Loucy (cell line): ENCODE measurements at regions not wholly inside any gene's neighbourhood (a gene's known extent, or its start where the extent isn't known, plus 50 kb on each side); places are given as distances from the start of the nearest gene placed in this dataset.
"Not testable (repeated sequence)": the region's sequence is repeated elsewhere in the genome, so short reads cannot be mapped to it uniquely, and the experiment has no call there.

Experiments
- H2AFZ ChIP-seq: fragments of 200-600 bp; sonication (generic); 2 replicates; pipeline ENCODE4 v1.6.0; 2016; ENCODE audit warnings: antibody characterized with exemption, mild to moderate bottlenecking, low read length, moderate library complexity
- H3F3A ChIP-seq: fragments of 200-600 bp; 2 replicates; pipeline ENCODE4 v1.6.0; 2016; ENCODE audit warnings: antibody characterized with exemption, low read depth, mild to moderate bottlenecking
- H3K27me3 ChIP-seq: fragments of 200-600 bp; sonication (generic); 2 replicates; pipeline ENCODE4 v1.6.1; 2014; ENCODE audit warnings: low read length, mild to moderate bottlenecking; ENCODE audit not compliant: insufficient read depth, poor library complexity, severe bottlenecking
- H3K36me3 ChIP-seq: fragments of 200-600 bp; sonication (generic); 2 replicates; pipeline ENCODE4 v1.6.1; 2016; ENCODE audit warnings: low read length; ENCODE audit not compliant: insufficient read depth
- H3K4me1 ChIP-seq: fragments of 200-600 bp; sonication (generic); 2 replicates; pipeline ENCODE4 v1.5.1; 2014; ENCODE audit warnings: low read length, mild to moderate bottlenecking; ENCODE audit not compliant: insufficient read depth, poor library complexity, severe bottlenecking
- H3K4me2 ChIP-seq: fragments of 200-600 bp; sonication (generic); 2 replicates; pipeline ENCODE4 v1.6.0; 2014; ENCODE audit warnings: antibody characterized with exemption, low read length, low read depth, mild to moderate bottlenecking; ENCODE audit not compliant: poor library complexity, severe bottlenecking
- H3K4me3 ChIP-seq: fragments of 200-600 bp; sonication (generic); 2 replicates; pipeline ENCODE4 v1.5.1; 2014; ENCODE audit warnings: low read length, mild to moderate bottlenecking, mixed read lengths; ENCODE audit not compliant: poor library complexity, severe bottlenecking
- H3K79me2 ChIP-seq: fragments of 200-600 bp; sonication (generic); 2 replicates; pipeline ENCODE4 v1.6.1; 2014; ENCODE audit warnings: low read length; ENCODE audit not compliant: insufficient read depth
- H3K9ac ChIP-seq: fragments of 200-600 bp; sonication (generic); 2 replicates; pipeline ENCODE4 v1.6.0; 2014; ENCODE audit warnings: mild to moderate bottlenecking, low read depth, low read length, moderate library complexity; ENCODE audit not compliant: poor library complexity, severe bottlenecking
- H3K9me2 ChIP-seq: fragments of 200-600 bp; sonication (generic); replicated peaks from 2 replicates; pipeline ENCODE4 v1.6.1; 2016; ENCODE audit warnings: low read depth, low read length, mixed read lengths
- H3K9me3 ChIP-seq: fragments of 200-600 bp; sonication (generic); 2 replicates; pipeline ENCODE4 v1.6.1; 2014; ENCODE audit warnings: mild to moderate bottlenecking, antibody characterized with exemption, low read length, low read depth; ENCODE audit not compliant: insufficient read depth
- H4K20me1 ChIP-seq: fragments of 200-600 bp; sonication (generic); 2 replicates; pipeline ENCODE4 v1.6.0; 2014; ENCODE audit warnings: antibody characterized with exemption, low read length, mild to moderate bottlenecking; ENCODE audit not compliant: insufficient read depth, poor library complexity, severe bottlenecking

- H3K36me3 ChIP-seq, H3K27me3 ChIP-seq, H3K4me1 ChIP-seq, H2AFZ ChIP-seq, H3K9me3 ChIP-seq, H3K79me2 ChIP-seq, H3K9ac ChIP-seq, H3K9me2 ChIP-seq, H3F3A ChIP-seq, H4K20me1 ChIP-seq, H3K4me3 ChIP-seq, H3K4me2 ChIP-seq: not testable (repeated sequence)
Observed at GRCh38 chr6:104676679-104677078, 183.0 kb downstream of the HACE1 start.

- H4K20me1 ChIP-seq, H3K4me3 ChIP-seq, H2AFZ ChIP-seq, H3K27me3 ChIP-seq, H3K79me2 ChIP-seq, H3F3A ChIP-seq, H3K36me3 ChIP-seq, H3K4me1 ChIP-seq, H3K9me3 ChIP-seq, H3K9me2 ChIP-seq, H3K4me2 ChIP-seq, H3K9ac ChIP-seq: not testable (repeated sequence)
Observed at GRCh38 chr6:104675161-104675560, 184.6 kb downstream of the HACE1 start.

GRCh38 chr6:104673078-104673477 is 186.6 kb downstream of the HACE1 start:
- H3K79me2 ChIP-seq, H3K4me1 ChIP-seq, H3K4me2 ChIP-seq, H3K36me3 ChIP-seq, H3K9ac ChIP-seq, H3K9me2 ChIP-seq, H4K20me1 ChIP-seq, H3F3A ChIP-seq, H3K27me3 ChIP-seq, H2AFZ ChIP-seq, H3K9me3 ChIP-seq, H3K4me3 ChIP-seq: not testable (repeated sequence)

GRCh38 chr6:104671591-104671891 is 188.2 kb downstream of the HACE1 start:
- H3K9me3 ChIP-seq, H2AFZ ChIP-seq, H3K27me3 ChIP-seq, H3K4me3 ChIP-seq, H3K9me2 ChIP-seq, H3K9ac ChIP-seq, H4K20me1 ChIP-seq, H3K36me3 ChIP-seq, H3K4me1 ChIP-seq, H3K4me2 ChIP-seq, H3K79me2 ChIP-seq, H3F3A ChIP-seq: not testable (repeated sequence)

DNA sequence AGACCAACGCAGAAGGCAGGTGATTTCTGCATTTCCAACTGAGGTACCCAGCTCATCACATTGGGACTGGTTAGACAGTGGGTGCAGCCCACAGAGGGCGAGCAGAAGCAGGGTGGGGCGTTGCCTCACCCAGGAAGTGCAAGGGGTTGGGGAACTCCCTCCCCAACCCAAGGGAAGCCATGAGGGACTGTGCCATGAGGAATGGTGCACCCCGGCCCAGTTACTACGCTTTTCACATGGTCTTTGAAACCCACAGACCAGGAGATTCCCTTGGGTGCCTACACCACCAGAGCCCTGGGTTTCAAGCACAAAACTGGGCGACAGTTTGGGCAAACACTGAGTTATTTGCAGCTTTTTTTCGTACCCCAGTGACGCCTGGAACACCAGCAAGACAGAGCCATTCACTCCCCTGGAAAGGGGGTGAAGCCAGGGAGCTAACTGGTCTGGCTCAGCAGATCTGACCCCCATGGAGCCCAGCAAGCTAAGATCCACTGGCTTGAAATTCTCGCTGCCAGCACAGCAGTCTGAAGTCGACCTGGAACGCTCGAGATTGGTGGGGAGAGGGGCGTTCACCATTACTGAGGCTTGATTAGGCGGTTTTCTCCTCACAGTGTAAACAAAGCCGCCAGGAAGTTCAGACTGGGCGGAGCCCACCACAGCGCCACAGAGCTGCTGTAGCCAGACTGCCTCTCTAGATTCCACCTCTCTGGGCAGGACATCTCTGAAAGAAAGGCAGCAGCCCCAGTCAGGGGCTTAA is 188.7 kb downstream of the HACE1 start:
- H3K4me3 ChIP-seq, H2AFZ ChIP-seq: not testable (repeated sequence)

More for the DNA sequence above, 188.7 kb downstream of the HACE1 start:
- H3F3A ChIP-seq, H3K27me3 ChIP-seq, H3K79me2 ChIP-seq, H4K20me1 ChIP-seq, H3K9me2 ChIP-seq, H3K36me3 ChIP-seq, H3K4me1 ChIP-seq, H3K4me2 ChIP-seq, H3K9ac ChIP-seq, H3K9me3 ChIP-seq: not testable (repeated sequence)
